OCI-LY3 (cell line): ENCODE measurements at regions not wholly inside any gene's neighbourhood (a gene's known extent, or its start where the extent isn't known, plus 50 kb on each side); places are given as distances from the start of the nearest gene placed in this dataset.

Source experiments
- H2AFZ ChIP-seq: fragments of 200-600, 300-600 bp; shearing (Covaris generic); 2 replicates; pipeline ENCODE4 v1.6.0; 2014; ENCODE audit warnings: antibody characterized with exemption, low read depth, low read length
- H3K27ac ChIP-seq: fragments of 200-600, 300-600 bp; sonication (generic); 2 replicates; pipeline ENCODE4 v1.5.1; 2014; ENCODE audit warnings: mild to moderate bottlenecking, low read length, moderate library complexity, mixed read lengths
- H3K27me3 ChIP-seq: fragments of 200-600, 300-600 bp; sonication (generic); 2 replicates; pipeline ENCODE4 v1.6.1; 2014; ENCODE audit warnings: low read depth, low read length, mixed read lengths
- H3K36me3 ChIP-seq: fragments of 200-600, 300-600 bp; sonication (generic); replicated peaks from 2 replicates; pipeline ENCODE3; 2014; ENCODE audit warnings: low read depth, low read length, mixed read lengths
- H3K4me1 ChIP-seq: fragments of 300-600, 200-600 bp; sonication (generic); 2 replicates; pipeline ENCODE4 v1.6.1; 2014; ENCODE audit warnings: low read length, mixed read lengths
- H3K4me2 ChIP-seq: fragments of 200-600, 300-600 bp; sonication (generic); 2 replicates; pipeline ENCODE4 v1.6.1; 2014; ENCODE audit warnings: low read length, mixed read lengths
- H3K4me3 ChIP-seq: fragments of 300-600, 200-600 bp; sonication (generic); 2 replicates; pipeline ENCODE4 v1.5.1; 2014; ENCODE audit warnings: antibody characterized with exemption, mild to moderate bottlenecking, low read length, moderate library complexity
- H3K79me2 ChIP-seq: fragments of 300-600, 200-600 bp; shearing (Covaris generic); 2 replicates; pipeline ENCODE4 v1.6.1; 2014; ENCODE audit warnings: mild to moderate bottlenecking, low read length, mixed read lengths
- H3K9ac ChIP-seq: fragments of 300-600, 200-600 bp; shearing (Covaris generic); 2 replicates; pipeline ENCODE4 v1.6.0; 2014; ENCODE audit warnings: mild to moderate bottlenecking, low read length, moderate library complexity
- H3K9me3 ChIP-seq: fragments of 200-600, 300-600 bp; shearing (Covaris generic); 2 replicates; pipeline ENCODE4 v1.6.1; 2014; ENCODE audit warnings: low read length, mixed read lengths; ENCODE audit not compliant: insufficient read depth
- H4K20me1 ChIP-seq: fragments of 200-600, 300-600 bp; sonication (generic); 2 replicates; pipeline ENCODE4 v1.6.1; 2016; ENCODE audit warnings: low read length, mixed read lengths; ENCODE audit not compliant: insufficient read depth
- EZH2phosphoT487 ChIP-seq: fragments of 200-600 bp; shearing (Covaris generic); IDR thresholded peaks from 2 replicates; pipeline ENCODE4 v1.6.1; 2018; ENCODE audit warnings: antibody characterized with exemption, mixed run types, low read depth
- TF ChIP-seq, protein P1 (sequence below): fragments of 200-600, 300-600 bp; sonication (generic); IDR thresholded peaks from 2 replicates; pipeline ENCODE4 v1.5.1; 2014; ENCODE audit warnings: antibody characterized with exemption, low read length, low read depth

DNA sequence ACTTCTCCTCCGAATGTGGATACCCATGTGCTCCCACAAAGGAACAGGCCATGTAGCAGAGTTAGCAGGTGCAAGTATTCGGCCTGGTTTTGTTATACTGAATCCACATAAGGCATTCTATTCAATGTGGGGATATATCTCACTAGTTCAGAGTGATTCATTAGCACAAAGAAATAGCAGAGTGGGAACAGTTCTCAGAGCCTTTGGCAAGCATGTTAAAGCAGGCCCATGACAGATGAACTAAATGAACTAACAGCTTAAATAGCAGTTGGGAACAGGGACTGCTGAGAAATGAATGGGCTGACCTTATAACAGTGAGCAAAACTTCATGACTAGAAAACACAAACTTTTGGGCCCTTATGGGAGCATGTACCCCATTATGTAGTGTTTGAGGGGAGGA, 352.0 kb downstream of the FLRT2 start:
- Histone ChIP-seq H3K27me3 (no peaks in the 10 kb centered on the region), H3K79me2 (no peaks in the 10 kb centered on the region), H3K9me3 (no peaks in the 10 kb centered on the region), H3K4me1 (no peaks in the 10 kb centered on the region), H4K20me1 (no peaks in the 10 kb centered on the region), H3K36me3 (no peaks in the 10 kb centered on the region), H3K9ac (no peak overlapping the region), H3K4me3 (no peak overlapping the region), H3K4me2 (no peak overlapping the region), H3K27ac (no peak overlapping the region), H2AFZ (no peak overlapping the region)
- TF ChIP-seq EZH2phosphoT487: no peak
- TF ChIP-seq, protein P1, sequence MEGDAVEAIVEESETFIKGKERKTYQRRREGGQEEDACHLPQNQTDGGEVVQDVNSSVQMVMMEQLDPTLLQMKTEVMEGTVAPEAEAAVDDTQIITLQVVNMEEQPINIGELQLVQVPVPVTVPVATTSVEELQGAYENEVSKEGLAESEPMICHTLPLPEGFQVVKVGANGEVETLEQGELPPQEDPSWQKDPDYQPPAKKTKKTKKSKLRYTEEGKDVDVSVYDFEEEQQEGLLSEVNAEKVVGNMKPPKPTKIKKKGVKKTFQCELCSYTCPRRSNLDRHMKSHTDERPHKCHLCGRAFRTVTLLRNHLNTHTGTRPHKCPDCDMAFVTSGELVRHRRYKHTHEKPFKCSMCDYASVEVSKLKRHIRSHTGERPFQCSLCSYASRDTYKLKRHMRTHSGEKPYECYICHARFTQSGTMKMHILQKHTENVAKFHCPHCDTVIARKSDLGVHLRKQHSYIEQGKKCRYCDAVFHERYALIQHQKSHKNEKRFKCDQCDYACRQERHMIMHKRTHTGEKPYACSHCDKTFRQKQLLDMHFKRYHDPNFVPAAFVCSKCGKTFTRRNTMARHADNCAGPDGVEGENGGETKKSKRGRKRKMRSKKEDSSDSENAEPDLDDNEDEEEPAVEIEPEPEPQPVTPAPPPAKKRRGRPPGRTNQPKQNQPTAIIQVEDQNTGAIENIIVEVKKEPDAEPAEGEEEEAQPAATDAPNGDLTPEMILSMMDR: no peak

GRCh38 chr14:85878874-85879273, 348.9 kb downstream of the FLRT2 start:
- no peaks in the 10 kb centered on the region for H3K9me3 ChIP-seq
- H4K20me1 ChIP-seq: no peaks in the 10 kb centered on the region
- TF ChIP-seq, protein P1: no peak
- TF ChIP-seq EZH2phosphoT487: no peak
- H3K27me3 ChIP-seq: no peaks in the 10 kb centered on the region
- no peak overlapping the region for H2AFZ ChIP-seq
- no peaks in the 10 kb centered on the region for H3K36me3 ChIP-seq
- H3K4me3 ChIP-seq: no peak overlapping the region
- H3K4me2 ChIP-seq: no peak overlapping the region
- no peak overlapping the region for H3K27ac ChIP-seq
- H3K79me2 ChIP-seq: no peaks in the 10 kb centered on the region
- no peak overlapping the region for H3K9ac ChIP-seq
- no peaks in the 10 kb centered on the region for H3K4me1 ChIP-seq

GRCh38 chr14:85873006-85873405, 343.1 kb downstream of the FLRT2 start:
- no peak overlapping the region for H3K4me3 ChIP-seq
- TF ChIP-seq, protein P1: no peak
- TF ChIP-seq EZH2phosphoT487: no peak
- H3K9me3 ChIP-seq: no peaks in the 10 kb centered on the region
- no peak overlapping the region for H3K27ac ChIP-seq
- no peak overlapping the region for H3K4me2 ChIP-seq
- no peak overlapping the region for H3K9ac ChIP-seq
- no peaks in the 10 kb centered on the region for H3K27me3 ChIP-seq
- H3K36me3 ChIP-seq: no peaks in the 10 kb centered on the region
- no peaks in the 10 kb centered on the region for H3K79me2 ChIP-seq
- H4K20me1 ChIP-seq: no peaks in the 10 kb centered on the region
- no peak overlapping the region for H2AFZ ChIP-seq
- no peaks in the 10 kb centered on the region for H3K4me1 ChIP-seq

DNA sequence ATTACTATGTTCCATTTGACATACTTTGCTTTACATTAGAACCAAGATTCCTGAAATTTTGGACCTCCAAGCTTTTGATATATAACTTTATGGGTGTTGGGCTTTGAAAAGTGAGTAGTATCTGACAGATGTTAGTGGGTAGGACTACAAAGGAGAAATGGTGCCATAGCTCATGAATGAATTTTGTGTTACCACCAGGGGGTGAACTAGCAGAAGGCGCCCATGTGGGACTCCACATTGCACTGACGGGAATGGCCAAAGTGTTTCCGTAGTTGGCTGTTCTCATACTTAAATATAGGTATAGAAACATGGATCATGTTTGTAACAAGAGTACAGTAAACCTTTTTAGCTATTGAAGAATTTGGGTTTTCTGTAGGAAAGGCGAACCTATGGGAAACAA, 337.5 kb downstream of the FLRT2 start:
- Histone ChIP-seq H2AFZ (no peak overlapping the region), H3K4me1 (no peaks in the 10 kb centered on the region), H3K27ac (no peak overlapping the region), H4K20me1 (no peaks in the 10 kb centered on the region), H3K4me3 (no peak overlapping the region), H3K4me2 (no peak overlapping the region), H3K27me3 (no peaks in the 10 kb centered on the region), H3K9ac (no peak overlapping the region), H3K79me2 (no peaks in the 10 kb centered on the region), H3K9me3 (no peaks in the 10 kb centered on the region), H3K36me3 (no peaks in the 10 kb centered on the region)
- TF ChIP-seq, protein P1: peak; percentile 23; the same call in 1 of the 2 replicates
- TF ChIP-seq EZH2phosphoT487: no peak
